ENCODE measurements at regions not wholly inside any gene's neighbourhood (a gene's known extent, or its start where the extent isn't known, plus 50 kb on each side); places are given as distances from the start of the nearest gene placed in this dataset.
A peak's percentile ranks its signal among the peaks of the same experiment; 100 is the strongest.

DNA sequence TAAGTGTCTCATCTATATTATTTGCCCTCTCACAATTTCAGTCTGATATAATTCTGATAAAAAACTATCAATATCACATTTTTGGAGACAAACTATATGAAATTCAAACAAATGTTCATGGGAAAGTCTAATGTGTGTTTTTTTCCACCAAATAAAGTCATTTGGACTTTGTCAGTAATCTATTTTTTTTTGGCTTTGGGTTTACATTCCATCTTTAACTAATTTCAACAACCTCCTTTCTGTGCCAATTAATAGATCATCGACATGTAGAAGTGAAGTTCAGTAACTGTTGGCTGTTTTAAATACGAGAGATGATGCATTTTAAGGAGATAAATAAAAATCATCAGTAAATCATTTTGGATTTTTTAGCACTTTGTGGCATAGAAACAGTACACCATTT is 1623.0 kb upstream of the ACVR2A start:
- no peak overlapping the region for H3K4me3 ChIP-seq (ENCODE audit: low read length)
- no CpG with 5 or more reads among the region's 2 CpGs for WGBS (ENCODE audit: insufficient coverage)
- no peaks in the 10 kb centered on the region for H3K4me1 ChIP-seq (ENCODE audit: control insufficient read depth, insufficient read depth, low read length)
- no peak overlapping the region for H3K27ac ChIP-seq (ENCODE audit: low read length)
- no peaks in the 10 kb centered on the region for H3K27me3 ChIP-seq (ENCODE audit: control insufficient read depth, insufficient read depth, low read length)
- no peaks in the 10 kb centered on the region for H3K9me3 ChIP-seq (replicated peaks; ENCODE audit: control insufficient read depth, low read depth, low read length)
- H3K36me3 ChIP-seq (ENCODE audit: control insufficient read depth, insufficient read depth, low read length): no peaks in the 10 kb centered on the region
- DNase-seq: no peak

DNA sequence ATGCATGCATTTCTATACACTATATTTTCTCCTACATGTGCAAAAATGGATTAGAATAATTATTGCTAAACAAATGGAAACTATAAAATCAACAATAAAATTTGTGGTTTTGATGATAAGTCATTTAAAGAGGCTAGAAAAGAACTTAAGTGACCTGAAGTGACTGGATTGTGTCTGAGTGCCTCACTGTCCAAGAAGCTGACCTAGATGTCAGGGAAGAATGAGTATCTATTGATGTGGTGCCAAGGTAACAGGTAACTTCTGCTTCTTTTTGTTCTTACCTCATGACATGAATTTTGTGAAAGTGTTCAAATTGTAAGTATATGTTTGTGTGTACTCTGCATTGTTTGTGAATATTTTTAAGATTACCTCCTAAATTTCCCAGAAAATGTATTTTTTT is 1623.9 kb upstream of the ACVR2A start:
- no peak overlapping the region for H3K4me3 ChIP-seq (ENCODE audit: low read length)
- H3K9me3 ChIP-seq (replicated peaks; ENCODE audit: control insufficient read depth, low read depth, low read length): no peaks in the 10 kb centered on the region
- no peaks in the 10 kb centered on the region for H3K36me3 ChIP-seq (ENCODE audit: control insufficient read depth, insufficient read depth, low read length)
- H3K27ac ChIP-seq (ENCODE audit: low read length): no peak overlapping the region
- H3K27me3 ChIP-seq (ENCODE audit: control insufficient read depth, insufficient read depth, low read length): no peaks in the 10 kb centered on the region
- H3K4me1 ChIP-seq (ENCODE audit: control insufficient read depth, insufficient read depth, low read length): no peaks in the 10 kb centered on the region
- DNase-seq: no peak

DNA sequence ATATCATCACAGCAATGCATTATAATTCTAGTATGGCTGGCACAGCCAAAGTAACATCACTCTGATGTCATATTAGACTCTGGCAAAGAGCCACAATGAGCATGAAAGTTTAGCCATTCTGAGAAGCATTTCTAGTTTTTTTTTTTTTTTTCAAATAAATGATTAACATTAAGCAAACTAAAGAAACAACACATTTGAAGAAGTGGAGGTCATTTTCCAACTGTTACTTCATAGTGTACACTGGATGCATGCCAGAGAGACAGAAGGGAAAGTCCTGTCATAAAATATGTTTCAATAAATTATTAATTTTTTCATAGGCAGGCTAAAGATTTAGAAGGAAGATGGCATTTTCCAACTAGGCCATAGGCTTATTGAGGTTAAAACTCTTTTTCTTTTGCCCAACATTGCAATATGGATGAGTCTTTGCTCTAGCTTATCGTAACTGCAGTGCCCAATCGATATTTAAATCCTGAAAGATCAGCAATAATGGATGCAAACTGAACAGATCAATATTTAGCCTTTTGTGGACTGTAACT is 1630.4 kb upstream of the ACVR2A start:
- H3K9me3 ChIP-seq (replicated peaks; ENCODE audit: control insufficient read depth, low read depth, low read length): no peaks in the 10 kb centered on the region
- DNase-seq: no peak
- WGBS (ENCODE audit: insufficient coverage): no CpG with 5 or more reads among the region's 2 CpGs

DNA sequence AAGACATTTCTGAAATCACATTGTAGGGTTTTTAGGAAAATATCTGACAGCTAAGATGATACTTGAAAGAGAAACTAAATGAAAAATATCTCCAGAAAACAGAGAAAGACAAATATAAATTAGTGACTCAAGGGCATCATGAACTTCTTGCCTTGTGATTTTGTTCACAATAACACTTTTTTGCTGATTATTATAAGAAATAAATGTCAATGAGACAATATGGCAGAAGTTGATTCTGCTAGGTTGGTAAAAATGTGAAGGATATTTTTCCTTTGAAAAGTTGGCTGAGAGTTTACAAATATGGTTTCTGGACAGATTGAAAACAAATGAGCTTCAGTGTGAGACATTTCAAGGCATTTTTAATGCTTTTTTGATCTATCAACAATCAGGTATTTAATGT is 1631.2 kb upstream of the ACVR2A start:
- Histone ChIP-seq H3K27ac (ENCODE audit: low read length) (no peak overlapping the region), H3K4me3 (ENCODE audit: low read length) (no peak overlapping the region), H3K4me1 (ENCODE audit: control insufficient read depth, insufficient read depth, low read length) (no peaks in the 10 kb centered on the region), H3K9me3 (replicated peaks; ENCODE audit: control insufficient read depth, low read depth, low read length) (no peaks in the 10 kb centered on the region), H3K36me3 (ENCODE audit: control insufficient read depth, insufficient read depth, low read length) (no peaks in the 10 kb centered on the region), H3K27me3 (ENCODE audit: control insufficient read depth, insufficient read depth, low read length) (no peaks in the 10 kb centered on the region)
- no peak for DNase-seq

More for the DNA sequence above, 1630.4 kb upstream of the ACVR2A start:
- H3K4me1 ChIP-seq (ENCODE audit: control insufficient read depth, insufficient read depth, low read length): no peaks in the 10 kb centered on the region
- H3K27me3 ChIP-seq (ENCODE audit: control insufficient read depth, insufficient read depth, low read length): no peaks in the 10 kb centered on the region
- H3K27ac ChIP-seq (ENCODE audit: low read length): no peak overlapping the region
- no peak overlapping the region for H3K4me3 ChIP-seq (ENCODE audit: low read length)
- H3K36me3 ChIP-seq (ENCODE audit: control insufficient read depth, insufficient read depth, low read length): no peaks in the 10 kb centered on the region

DNA sequence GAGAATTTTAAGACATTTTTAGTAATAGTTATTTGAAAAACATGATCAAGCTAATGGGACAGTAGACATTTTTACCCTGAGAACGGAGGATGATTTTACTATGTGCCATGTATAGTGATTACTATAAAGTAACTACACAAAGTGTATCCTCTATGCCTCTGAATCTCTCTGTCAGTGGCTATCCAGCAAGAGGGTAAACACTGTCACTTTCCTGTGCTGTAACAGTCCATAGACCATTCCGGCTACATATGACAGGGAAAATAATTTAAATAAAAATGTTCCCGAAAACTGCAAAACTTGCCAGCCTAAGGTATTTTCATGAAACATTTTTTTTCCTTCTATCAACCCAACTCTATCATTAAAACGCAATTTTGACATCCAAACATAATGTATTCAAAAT is 1632.2 kb upstream of the ACVR2A start:
- no peaks in the 10 kb centered on the region for H3K27me3 ChIP-seq (ENCODE audit: control insufficient read depth, insufficient read depth, low read length)
- H3K4me1 ChIP-seq (ENCODE audit: control insufficient read depth, insufficient read depth, low read length): no peaks in the 10 kb centered on the region
- H3K27ac ChIP-seq (ENCODE audit: low read length): no peak overlapping the region
- no peak overlapping the region for H3K4me3 ChIP-seq (ENCODE audit: low read length)
- DNase-seq: no peak
- H3K9me3 ChIP-seq (replicated peaks; ENCODE audit: control insufficient read depth, low read depth, low read length): no peaks in the 10 kb centered on the region
- no peaks in the 10 kb centered on the region for H3K36me3 ChIP-seq (ENCODE audit: control insufficient read depth, insufficient read depth, low read length)
- WGBS (ENCODE audit: insufficient coverage): no CpG with 5 or more reads among the region's 4 CpGs

DNA sequence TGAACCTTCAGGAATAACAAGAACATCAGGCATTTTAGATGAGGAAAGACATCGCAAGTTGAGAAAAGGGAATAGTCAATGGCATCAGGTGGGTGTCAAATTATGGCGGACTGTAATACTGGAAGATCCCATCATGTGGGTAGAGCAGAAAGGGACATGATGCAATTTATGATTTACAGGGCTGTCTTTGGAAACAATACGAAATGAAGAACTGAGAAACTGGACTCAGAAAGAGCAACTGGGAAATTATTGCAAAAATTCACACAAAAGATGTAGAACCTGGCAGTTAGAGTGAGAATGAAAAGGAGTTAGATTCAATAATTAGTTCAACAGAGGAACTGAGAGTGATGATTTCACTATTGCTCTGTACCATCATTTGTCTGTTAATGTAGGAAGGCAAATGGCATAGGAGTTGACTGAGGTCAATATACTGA is 1635.0 kb upstream of the ACVR2A start:
- Histone ChIP-seq H3K27me3 (ENCODE audit: control insufficient read depth, insufficient read depth, low read length) (no peaks in the 10 kb centered on the region), H3K36me3 (ENCODE audit: control insufficient read depth, insufficient read depth, low read length) (no peaks in the 10 kb centered on the region), H3K4me3 (ENCODE audit: low read length) (no peak overlapping the region), H3K4me1 (ENCODE audit: control insufficient read depth, insufficient read depth, low read length) (no peaks in the 10 kb centered on the region), H3K9me3 (replicated peaks; ENCODE audit: control insufficient read depth, low read depth, low read length) (no peaks in the 10 kb centered on the region), H3K27ac (ENCODE audit: low read length) (no peak overlapping the region)
- no peak for DNase-seq
- 100% methylated on average over 2 of the region's 3 CpGs for WGBS (ENCODE audit: insufficient coverage)

DNA sequence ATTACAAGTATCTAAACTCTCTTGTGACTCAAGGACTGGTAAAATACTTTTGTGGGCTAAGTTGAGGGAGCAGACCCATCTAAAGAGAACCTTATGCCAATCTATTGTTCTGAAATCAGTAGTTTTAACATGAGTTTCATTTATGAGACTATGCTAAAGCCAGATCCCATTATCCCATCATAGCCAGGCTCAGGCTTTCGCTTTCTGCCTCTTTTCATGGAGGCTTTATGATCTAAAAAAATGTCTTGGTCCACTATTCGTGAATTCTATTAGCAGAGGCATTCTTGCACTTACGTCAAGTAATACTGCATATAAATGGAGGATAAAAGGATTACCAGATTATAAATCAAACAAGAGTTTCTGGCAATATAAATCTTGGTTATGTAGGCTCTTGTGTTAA is 1636.9 kb upstream of the ACVR2A start:
- Histone ChIP-seq H3K4me3 (ENCODE audit: low read length) (no peak overlapping the region), H3K27me3 (ENCODE audit: control insufficient read depth, insufficient read depth, low read length) (no peaks in the 10 kb centered on the region), H3K4me1 (ENCODE audit: control insufficient read depth, insufficient read depth, low read length) (no peaks in the 10 kb centered on the region), H3K27ac (ENCODE audit: low read length) (no peak overlapping the region), H3K9me3 (replicated peaks; ENCODE audit: control insufficient read depth, low read depth, low read length) (no peaks in the 10 kb centered on the region), H3K36me3 (ENCODE audit: control insufficient read depth, insufficient read depth, low read length) (no peaks in the 10 kb centered on the region)
- no CpG with 5 or more reads among the region's 3 CpGs for WGBS (ENCODE audit: insufficient coverage)
- no peak for DNase-seq

DNA sequence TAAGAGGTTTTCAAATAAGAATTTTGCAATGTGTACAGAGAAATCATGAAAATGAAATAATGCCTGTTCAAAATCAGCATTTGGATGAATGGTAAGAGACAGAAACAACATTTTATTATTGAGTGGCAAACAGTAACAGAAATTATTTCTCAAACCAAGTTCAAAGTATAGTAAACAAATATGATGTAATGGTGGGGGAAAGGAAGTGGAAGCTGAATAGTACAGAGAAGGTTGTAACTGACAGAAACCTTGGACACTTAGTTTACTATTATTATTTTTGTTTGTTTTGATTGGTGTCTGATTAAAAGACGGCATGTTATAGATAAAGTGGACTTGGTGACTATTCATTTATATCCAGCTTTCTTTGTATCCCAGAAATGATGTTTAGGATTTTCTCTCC is 1637.4 kb upstream of the ACVR2A start:
- no CpG with 5 or more reads among the region's 1 CpG for WGBS (ENCODE audit: insufficient coverage)
- no peak for DNase-seq
- H3K4me1 ChIP-seq (ENCODE audit: control insufficient read depth, insufficient read depth, low read length): no peaks in the 10 kb centered on the region
- no peak overlapping the region for H3K27ac ChIP-seq (ENCODE audit: low read length)
- H3K27me3 ChIP-seq (ENCODE audit: control insufficient read depth, insufficient read depth, low read length): no peaks in the 10 kb centered on the region
- H3K9me3 ChIP-seq (replicated peaks; ENCODE audit: control insufficient read depth, low read depth, low read length): no peaks in the 10 kb centered on the region
- no peaks in the 10 kb centered on the region for H3K36me3 ChIP-seq (ENCODE audit: control insufficient read depth, insufficient read depth, low read length)
- no peak overlapping the region for H3K4me3 ChIP-seq (ENCODE audit: low read length)

DNA sequence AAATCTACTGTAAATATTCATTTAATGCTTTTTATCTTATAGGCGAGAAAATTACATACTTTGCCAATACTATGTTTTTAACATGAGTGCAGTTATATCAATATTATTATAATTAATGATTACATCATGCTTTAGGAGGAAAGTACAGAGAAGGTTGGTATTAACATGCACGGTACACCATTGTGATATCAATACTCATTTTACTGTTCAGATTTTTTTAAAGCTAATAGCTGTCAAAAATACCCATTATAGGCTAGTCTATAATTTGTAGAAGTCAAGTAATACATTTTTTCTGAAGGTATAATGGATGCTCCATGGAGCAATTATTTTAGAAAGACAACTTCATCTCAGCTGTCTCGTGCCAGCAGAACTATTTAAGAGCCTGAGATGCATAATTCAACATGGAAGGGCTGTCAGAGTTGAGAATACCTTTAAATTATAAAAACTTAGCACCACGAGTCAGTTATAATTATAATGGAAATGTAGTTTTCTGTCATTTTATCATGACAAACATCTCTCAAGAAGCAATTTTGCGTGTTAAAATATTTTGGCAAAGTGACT is 1641.7 kb upstream of the ACVR2A start:
- Histone ChIP-seq H3K27me3 (ENCODE audit: control insufficient read depth, insufficient read depth, low read length) (no peaks in the 10 kb centered on the region), H3K4me3 (ENCODE audit: low read length) (no peak overlapping the region), H3K36me3 (ENCODE audit: control insufficient read depth, insufficient read depth, low read length) (no peaks in the 10 kb centered on the region), H3K27ac (ENCODE audit: low read length) (no peak overlapping the region), H3K9me3 (replicated peaks; ENCODE audit: control insufficient read depth, low read depth, low read length) (no peaks in the 10 kb centered on the region), H3K4me1 (ENCODE audit: control insufficient read depth, insufficient read depth, low read length) (no peaks in the 10 kb centered on the region)
- WGBS (ENCODE audit: insufficient coverage): no CpG with 5 or more reads among the region's 5 CpGs
- DNase-seq: no peak

DNA sequence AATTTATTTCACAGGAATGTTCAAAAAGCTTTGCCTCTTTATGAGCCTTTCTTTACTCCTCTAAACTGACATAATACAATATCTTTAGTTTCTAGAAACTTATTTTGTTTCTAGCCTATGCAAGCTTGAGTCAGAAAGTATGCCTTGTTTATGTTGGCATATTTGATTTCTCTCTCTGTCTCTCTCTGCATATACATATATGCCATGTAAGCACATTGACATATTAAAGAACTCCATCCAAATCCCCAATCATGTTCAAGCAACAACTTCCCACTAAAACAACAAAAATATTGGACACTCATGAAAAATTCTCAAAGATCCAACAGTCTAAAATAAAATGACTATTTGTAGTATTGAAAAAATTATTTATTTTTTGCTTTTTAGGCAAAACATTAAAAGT is 1651.2 kb upstream of the ACVR2A start:
- Histone ChIP-seq H3K9me3 (replicated peaks; ENCODE audit: control insufficient read depth, low read depth, low read length) (no peaks in the 10 kb centered on the region), H3K27ac (ENCODE audit: low read length) (no peak overlapping the region)
- no peak for DNase-seq

DNA sequence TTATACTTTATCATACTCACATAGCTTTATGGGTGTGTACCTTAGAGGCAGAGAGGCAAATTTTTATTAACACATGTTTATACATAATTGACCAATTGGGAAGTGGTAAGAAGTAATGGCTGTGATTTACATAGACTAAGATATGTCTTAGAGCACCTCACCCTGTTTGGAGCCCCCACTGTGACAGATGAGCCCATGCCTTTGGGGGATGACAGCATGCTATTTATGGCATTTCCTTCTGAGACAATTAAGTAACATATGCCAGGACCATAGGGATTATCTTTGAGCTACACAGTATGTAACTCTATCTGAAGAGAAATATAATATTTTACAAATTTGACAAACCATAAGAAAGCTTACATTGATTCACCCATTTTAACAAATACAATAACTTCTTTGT is 1655.3 kb upstream of the ACVR2A start:
- H3K27me3 ChIP-seq (ENCODE audit: control insufficient read depth, insufficient read depth, low read length): no peaks in the 10 kb centered on the region
- H3K36me3 ChIP-seq (ENCODE audit: control insufficient read depth, insufficient read depth, low read length): no peaks in the 10 kb centered on the region
- DNase-seq: peak; percentile 5
- no peaks in the 10 kb centered on the region for H3K9me3 ChIP-seq (replicated peaks; ENCODE audit: control insufficient read depth, low read depth, low read length)
- no peaks in the 10 kb centered on the region for H3K4me1 ChIP-seq (ENCODE audit: control insufficient read depth, insufficient read depth, low read length)
- no peak overlapping the region for H3K4me3 ChIP-seq (ENCODE audit: low read length)
- no peak overlapping the region for H3K27ac ChIP-seq (ENCODE audit: low read length)

More for the DNA sequence above, 1651.2 kb upstream of the ACVR2A start:
- no peaks in the 10 kb centered on the region for H3K36me3 ChIP-seq (ENCODE audit: control insufficient read depth, insufficient read depth, low read length)
- no peak overlapping the region for H3K4me3 ChIP-seq (ENCODE audit: low read length)
- H3K27me3 ChIP-seq (ENCODE audit: control insufficient read depth, insufficient read depth, low read length): no peaks in the 10 kb centered on the region
- H3K4me1 ChIP-seq (ENCODE audit: control insufficient read depth, insufficient read depth, low read length): no peaks in the 10 kb centered on the region

All from muscle of leg (tissue), 3 donors.